HuH-7.5 (cell line): ENCODE measurements at regions not wholly inside any gene's neighbourhood (a gene's known extent, or its start where the extent isn't known, plus 50 kb on each side); places are given as distances from the start of the nearest gene placed in this dataset.
A peak's percentile ranks its signal among the peaks of the same experiment; 100 is the strongest.

Experiments used
- DNase-seq: peaks from one replicate; pipeline ENCODE4 v3.0.0; 2011; ENCODE audit warnings: low spot score

DNA sequence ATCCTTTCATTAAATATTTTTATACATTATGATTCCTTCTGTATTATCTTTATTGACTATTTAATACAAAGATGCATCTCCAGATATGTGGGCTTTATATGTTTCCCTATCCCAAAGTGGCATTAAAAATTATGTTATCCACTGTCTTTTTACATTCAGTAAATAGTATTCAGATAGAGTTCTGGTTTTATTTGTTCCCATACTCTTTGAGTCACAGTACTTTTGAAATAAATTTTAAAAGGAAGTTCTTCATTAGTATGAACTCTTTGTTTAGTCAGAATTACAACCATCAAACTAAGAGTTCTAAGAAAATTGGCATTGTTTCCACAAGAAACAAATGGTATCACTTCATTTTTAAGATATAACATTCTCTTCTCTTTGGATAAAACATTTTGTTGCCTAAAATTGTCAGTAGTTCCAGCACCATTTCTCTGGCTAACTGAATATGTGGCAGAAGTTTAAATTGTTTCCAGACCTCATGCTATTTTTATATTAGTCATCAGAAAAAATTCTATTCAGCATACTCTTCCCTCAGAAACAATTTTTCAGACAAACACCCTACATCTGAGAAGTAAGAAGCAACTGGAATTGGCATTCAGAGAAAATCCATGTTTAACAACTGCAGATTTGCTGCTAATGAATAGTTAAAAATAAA lies 88.5 kb upstream of the COL5A2 start:
- no peak for DNase-seq

DNA sequence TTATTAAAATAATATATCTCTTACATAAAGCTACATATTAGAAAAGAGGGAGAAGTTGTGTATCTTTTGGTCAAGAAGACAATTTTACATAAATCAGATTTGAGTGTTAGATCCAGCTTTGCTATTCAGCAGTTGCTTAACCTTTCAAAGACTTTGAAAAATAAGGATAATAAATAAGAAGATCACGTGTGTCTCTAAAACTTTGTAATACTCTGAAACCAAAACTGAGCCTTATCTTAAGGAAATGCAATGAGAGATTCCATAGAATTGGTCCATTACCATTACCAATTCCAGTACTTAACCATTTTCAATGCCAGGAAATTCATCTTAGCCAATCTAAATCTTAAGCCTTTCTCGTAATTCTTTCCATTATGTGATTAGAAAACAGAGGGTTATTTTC lies 89.2 kb upstream of the COL5A2 start:
- DNase-seq = no peak

DNA sequence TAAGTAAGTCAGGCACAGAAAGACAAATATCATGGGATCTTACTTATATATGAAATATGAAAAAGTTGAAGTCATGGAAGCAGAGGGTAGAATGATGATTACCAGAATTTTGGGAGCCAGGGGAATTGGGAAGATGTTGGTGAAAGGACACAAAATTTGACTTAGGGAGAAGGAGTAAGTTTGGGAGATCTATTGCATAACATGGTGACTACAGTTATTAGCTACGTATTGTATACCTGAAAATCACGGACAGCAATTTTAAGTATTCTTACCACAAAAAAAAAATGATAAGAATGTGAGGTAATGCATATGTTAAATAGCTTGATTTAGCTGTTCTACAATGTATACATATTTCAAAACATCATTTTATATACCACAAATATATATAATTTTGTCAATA lies 94.2 kb upstream of the COL5A2 start:
- no peak for DNase-seq

DNA sequence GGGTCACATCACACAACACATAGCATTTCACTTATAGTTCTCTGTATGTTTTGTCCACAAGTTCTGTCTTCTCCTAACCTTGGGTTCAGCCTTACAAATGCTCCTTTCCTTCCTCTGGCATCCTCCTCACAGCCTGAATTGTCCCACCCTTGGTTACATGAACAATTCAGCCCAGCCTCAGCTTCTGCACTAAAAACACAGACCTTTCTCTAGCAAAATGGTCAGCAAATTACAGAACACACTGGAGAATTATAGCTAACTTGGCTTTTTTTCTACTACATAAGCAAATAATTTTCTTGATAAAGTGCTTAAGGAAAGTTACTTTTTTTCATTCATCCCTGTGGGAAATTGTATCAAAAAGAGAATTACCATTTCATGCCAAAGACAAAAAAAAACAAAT lies 94.8 kb upstream of the COL5A2 start:
- no peak for DNase-seq

DNA sequence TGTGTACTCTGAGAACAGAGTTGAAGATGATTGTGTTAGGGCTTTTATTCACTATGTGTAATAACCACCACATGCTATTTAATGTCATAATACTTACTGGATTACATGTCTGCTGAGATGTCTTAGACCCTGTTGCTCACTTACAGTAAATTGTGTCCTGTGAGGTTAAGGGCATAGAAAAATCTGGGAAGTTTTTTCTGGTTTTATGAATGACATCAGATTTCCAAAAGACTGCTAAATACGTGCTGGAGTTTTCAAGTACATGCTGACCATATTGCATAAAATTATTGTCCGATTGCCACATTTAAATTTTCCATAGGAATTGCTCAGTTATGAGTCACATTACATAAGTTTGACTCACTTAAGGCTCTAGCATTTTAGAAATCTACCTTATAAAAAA lies 96.7 kb upstream of the COL5A2 start:
- no peak for DNase-seq

DNA sequence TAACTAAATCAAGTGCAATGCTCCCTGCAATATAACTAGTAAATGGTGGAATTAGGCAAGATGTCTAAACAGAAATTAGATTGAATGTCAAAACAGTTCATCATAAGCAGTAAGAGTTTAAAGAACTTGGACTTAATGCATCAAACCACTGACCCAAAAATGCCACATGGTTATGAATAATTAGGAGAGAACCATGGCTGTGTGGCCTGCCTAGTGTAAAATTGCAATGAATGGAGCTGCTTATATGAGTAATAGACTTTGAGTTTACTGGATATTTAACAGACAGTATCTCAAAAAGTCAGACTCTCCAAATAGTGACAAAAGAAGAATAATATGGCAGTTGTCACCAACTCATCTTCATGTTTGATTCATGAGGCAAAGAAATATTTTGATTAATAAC lies 101.6 kb upstream of the COL5A2 start:
- no peak for DNase-seq

DNA sequence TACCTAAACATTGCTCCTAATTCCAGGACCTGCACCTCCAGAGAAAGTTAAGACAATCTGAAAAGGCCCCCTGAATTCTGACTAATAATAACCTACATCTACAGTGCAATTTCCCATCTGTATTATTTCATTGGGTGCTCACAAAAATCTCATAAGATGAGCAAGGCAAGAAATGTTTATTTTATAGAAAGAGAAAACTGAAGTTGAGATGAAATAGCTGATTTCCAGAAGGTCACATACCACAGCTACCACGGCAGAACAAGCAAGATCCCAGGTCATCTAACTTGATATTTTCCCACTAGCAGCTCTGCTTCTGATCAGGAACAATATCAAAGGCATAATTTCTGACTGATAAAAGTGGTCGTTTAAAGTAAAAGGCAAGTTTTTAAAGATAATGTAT lies 105.8 kb upstream of the COL5A2 start:
- DNase-seq = no peak

DNA sequence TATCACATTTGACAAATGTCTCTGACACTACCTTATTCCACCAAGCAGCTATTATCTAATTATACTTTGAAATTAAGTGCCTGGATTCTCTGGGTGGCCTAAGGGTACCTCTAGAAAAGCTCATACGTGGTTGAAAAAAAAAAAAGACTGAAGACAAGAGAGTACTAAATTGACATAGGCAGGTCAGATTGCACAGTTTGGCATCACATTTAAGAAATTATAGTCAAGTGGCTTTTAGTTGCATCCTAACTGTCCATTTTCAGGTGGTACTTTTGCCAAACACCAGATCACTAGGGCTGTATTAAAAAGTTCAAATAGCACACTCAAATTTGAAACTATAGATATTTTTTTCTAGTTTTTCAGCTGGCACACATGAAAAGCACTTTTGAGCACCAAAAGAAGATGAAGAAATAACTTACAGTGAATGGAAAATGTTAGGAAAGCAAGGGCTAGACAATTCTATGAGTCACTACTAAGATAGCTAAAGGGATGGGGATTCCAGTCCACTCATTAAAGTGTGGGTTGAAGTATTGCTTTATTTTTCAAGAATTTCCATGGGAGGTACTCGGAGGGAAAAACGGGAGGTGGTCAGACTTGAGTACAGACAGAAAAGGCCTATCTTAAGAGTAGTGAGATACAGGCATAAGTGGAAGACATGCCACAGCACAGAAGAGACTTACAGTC lies 106.5 kb upstream of the COL5A2 start:
- no peak for DNase-seq

DNA sequence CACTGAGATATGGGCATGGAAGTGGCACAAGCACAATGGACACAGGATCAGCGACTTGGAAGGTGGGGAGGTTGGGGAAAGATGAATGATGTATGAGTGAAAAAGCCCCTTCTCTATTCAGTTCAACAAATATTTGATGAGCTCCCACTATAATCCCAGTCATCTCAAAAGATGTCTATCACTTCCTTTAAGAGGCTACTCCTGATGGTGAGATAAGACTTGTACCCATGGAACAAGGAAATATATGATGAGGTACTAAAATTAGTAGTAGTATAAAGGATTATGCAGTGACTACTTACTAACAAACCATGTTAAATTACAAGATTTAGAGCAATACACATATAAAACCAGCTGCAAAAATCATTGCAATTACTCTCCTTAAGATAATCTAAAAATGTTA lies 107.8 kb upstream of the COL5A2 start:
- no peak for DNase-seq

DNA sequence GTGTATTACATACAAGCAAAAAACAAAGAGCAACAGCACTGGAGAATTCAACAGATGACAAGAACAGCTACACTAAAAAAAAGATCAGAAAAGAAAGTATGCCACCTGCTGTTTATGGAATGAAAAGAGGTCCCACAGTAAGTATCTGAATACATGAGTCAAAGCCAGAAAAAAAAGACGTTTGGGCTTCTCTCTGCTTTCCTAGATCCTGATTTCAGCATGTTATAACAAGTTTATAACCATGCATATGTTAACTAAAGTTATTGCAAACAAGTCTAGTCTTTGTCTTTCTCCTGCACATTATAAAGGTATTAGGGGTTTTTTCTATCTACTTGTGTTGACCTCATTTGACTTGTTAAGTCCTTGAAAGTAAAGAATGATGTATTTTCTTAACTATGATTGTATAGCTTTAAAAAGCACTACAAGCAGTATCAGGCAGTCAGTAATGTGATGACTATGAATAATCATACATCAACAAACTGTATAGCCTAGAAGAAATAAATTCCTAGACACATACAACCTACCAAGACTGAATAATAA lies 108.5 kb upstream of the COL5A2 start:
- DNase-seq = peak; percentile 11

DNA sequence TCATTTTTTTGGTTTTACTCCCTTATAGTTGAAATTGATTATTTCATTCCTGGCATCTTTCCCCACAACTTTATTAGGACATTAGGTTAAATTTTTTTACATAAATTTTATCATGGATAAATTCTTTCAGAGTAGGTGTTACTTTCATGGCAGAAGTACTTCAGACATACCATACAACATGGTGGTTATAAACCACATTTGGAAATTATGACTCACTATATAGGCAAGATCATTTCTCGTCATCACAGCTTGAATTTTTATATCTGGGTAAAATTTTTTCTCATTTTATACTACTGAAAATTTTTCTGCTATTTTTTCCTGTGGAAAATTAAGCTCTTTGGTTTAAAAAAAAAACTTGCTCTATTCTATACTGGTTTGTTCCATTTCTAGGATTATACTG lies 111.9 kb upstream of the COL5A2 start:
- no peak for DNase-seq

DNA sequence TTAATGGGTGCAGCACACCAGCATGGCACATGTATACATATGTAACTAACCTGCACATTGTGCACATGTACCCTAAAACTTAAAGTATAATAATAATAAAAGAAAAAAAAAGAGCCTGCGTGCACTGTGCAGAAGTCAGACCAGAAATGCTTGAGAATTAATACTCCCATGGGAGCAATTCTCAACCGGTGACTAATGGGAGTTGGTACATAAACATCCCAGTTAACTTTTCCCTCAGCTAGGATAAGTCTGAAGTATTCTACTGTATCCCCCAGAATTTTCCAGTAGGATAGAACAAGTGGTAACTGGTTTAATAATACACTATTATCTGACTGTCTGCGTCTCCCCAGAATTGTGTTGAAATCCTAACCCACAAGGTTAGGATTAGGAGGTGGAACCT lies 113.6 kb upstream of the COL5A2 start:
- DNase-seq = no peak

DNA sequence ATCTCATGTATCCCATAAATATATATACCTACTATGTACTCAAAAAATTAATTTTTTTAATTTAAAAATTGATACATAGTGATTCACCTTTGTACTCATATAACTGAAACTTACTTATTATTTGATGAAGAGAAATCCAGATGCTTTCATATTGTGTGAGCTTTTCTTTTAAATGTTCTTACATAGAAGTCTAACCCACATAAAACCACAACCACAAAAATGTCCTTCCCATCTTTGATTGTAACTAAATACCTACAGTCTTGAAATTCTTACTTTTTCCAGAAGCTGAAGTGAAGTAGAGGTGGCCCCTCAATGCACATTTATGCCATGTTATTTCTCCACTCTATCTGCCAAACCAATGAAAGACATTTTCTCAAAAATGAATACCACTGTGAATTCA lies 117.9 kb upstream of the COL5A2 start:
- no peak for DNase-seq

DNA sequence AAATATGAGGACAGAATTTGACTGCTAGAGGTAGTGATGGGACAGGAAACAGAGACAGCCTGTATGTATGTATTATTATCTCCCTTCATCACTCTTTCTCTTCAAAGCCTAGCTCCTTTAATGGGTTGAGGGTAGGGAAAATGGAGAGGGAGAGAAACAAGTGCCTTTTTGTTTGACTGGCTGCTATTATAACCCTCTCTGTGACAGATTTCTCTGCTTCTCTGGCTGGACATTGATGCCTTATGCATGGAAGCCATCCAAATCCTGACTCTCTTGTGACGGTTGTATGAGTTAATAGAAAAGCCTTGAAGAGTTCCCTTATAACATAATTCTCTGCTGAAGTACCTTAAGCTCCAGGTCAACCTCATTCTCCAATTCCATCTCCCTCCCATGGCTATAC lies 118.5 kb upstream of the COL5A2 start:
- no peak for DNase-seq

DNA sequence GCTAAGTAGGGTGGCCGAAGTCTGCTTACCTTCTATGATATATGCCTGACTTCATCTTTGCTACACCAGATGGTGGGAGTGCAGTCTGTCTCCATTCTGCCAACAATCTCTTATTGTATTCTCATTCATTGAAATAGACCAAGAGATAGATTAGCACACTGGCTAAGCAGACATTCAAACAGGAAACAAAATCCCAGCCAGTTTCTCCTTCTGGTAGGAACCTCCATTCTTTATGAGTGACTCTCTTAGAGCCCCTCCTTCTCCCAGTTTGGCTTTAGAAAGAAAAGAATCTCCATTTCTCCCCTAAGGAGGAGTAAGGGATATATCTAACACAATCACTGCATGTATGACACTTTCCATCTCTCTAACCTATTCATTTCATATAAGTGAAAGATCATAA lies 118.9 kb upstream of the COL5A2 start:
- no peak for DNase-seq

DNA sequence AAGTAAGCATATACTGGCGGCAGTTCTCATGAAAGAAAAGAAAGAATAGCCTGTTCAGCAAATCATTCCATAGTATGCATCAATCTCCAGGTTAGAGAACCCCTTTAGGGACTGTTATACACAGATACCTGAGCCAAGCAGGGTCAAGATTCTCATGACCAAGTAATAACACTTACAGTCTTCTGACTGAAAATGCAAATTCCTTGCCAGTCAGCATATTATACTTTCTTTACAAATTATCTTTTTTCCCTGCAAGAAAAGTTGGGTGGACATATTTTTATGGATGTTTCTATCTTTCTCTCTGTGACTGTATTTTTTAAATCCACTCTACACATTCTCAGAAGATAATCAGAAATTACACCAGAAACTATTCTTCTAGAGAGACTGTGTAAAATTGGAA lies 120.4 kb upstream of the COL5A2 start:
- no peak for DNase-seq

DNA sequence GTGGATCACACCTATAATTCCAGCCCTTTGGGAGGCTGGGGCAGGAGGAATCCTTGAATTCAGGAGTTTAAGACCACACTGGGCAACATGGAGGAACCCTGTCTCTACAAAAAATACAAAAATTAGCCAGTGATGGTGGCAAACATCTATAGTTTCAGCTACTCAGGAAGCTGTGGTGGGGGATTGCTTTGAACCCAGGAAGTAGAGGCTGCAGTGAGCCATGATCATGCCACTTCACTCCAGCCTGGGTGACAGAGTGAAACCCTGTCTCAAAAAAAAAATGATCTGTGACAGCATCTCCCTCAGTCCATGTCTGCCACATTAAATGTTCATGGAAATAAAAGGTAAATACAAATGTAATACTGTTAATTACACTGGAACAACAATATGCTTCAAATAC lies 121.4 kb upstream of the COL5A2 start:
- DNase-seq = no peak

DNA sequence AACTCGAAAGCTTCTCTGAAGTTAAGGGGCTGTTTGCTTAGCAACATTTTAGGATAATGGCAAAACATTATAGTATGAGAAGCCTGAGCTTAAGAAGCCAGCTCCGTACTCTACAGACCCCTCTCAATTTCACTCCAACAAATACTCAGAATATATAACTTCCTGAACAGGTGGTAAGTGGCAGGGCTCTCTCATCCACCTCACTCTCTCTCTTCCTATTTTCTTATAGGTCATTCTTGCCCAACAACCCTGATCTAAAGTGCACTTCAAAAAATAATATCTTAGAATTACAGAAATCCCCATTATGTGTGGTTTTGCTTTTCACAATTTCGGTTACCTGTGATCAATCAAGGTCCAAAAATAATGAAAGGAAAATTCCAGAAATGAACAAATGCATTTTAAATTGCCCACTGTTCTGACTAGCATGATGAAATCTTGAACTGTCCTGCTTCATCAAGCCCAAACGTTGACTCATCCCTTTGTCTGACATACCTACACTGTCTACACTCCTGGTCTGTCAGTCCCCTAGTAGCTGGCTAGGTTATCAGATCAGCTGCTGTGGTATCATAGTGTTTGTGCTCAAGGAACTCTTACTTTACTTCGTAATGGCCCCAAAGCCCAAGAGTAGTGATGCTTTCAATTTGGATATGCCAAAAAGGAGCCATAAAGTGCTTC lies 122.8 kb upstream of the COL5A2 start:
- no peak for DNase-seq

DNA sequence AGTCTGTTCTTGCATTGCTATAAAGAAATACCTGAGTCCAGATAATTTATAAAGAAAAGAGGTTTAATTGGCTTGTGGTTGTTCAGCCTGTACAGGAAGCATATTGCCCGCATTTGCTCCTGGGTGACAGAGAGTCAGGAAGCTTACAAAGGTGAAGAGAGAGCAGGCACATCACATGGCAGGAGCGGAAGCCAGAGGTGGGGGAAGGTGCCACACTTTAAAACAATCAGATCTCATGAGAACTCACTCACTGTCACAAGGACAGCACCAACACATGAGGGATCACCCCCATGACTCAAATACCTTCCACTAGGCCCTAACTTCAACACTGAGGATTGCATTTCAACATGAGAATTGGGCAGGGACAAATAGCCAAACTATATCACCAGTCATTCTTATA lies 124.8 kb upstream of the COL5A2 start:
- DNase-seq = no peak

DNA sequence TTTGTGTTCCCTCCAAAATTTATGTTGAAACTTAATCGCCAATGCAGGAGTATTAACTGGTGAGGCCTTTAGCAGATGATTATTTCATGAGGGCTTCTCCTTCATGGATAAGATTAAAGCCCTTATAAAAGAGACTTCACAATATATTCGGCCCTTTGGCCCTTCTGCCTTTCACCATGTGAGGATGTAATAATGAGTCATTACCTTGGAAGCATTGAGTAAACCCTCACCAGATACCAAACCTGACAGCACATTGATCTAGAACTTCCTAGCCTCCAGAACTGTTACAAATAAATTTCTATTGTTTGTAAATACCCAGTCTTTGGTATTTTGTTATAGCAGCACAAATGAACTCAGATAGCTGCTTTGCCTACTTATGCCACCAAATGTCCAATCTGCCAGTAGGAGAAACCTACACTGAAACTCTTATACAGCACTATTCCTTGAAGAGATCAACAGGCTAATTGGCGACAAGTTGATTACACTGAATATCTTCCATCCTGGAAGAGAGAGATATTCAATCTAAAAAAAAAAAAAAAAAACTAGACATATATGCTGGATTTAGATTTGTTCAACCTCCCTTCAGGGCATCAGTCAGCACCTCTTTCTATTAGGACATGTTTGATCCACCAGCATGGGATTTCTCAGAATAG lies 125.9 kb upstream of the COL5A2 start:
- DNase-seq = no peak

DNA sequence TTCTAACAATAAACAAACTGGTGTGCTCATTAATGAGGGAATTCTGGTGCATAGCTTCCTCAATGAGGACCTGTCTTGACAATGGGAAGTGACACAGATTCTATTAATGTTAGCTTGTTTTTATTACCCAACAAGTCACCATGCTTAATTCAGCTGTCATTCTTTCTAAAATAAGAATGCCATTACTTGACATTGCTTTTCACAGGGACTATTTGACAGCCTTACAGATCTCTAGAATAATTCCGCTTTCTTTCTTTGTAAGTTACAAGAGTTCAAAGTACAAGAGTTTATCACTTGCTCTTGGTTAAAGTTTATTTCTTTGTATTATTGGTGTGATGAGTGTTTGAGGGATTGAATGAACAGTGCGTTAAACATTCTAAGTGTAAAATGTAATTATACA lies 127.0 kb upstream of the COL5A2 start:
- no peak for DNase-seq

DNA sequence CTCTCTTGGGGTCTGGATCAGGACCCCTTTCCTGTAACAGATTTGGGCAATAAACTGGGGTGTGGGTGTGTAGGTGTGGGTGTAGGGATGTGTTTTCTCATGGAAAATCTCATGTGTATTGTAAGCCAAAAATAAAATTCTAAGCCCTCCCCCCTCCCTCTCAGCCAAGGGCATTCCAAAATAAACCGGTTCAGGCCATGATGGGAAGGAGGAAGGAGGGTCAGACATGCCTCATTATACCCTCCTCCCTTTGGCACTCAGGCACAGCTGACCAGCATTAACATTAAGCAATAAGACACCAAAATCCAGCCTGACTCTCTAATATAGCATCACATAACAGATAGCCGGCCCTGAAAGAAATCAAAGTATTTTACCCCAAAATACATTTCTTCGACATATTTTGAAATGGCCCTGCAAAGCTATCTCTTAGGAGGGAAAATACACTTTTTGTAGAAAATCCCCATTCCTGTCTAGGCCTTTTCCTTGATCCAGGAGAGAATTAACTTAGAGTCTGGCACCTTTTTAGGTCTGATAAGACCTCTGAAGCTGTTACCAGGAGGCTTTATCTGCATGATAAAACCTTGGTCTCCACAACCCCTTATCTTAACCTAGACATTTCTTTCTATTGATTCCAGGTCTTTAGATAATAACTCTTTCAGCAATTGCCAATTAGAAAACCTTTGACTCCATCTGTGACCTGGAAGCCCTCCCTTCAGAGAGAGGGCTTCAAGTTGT lies 128.7 kb upstream of the COL5A2 start:
- DNase-seq = no peak
